Neural progenitor cell (in vitro differentiated cells): ENCODE measurements at regions not wholly inside any gene's neighbourhood (a gene's known extent, or its start where the extent isn't known, plus 50 kb on each side); places are given as distances from the start of the nearest gene placed in this dataset.

Experiments used
- CTCF ChIP-seq: fragments of 200-600 bp; sonication (generic); IDR thresholded peaks from 2 replicates; pipeline ENCODE4 v1.5.1; 2017; ENCODE audit warnings: antibody characterized with exemption, mild to moderate bottlenecking
- EZH2 ChIP-seq: fragments of 200-600 bp; sonication (generic); IDR thresholded peaks from 2 replicates; pipeline ENCODE4 v1.6.1; 2017; ENCODE audit warnings: antibody characterized with exemption, mild to moderate bottlenecking, moderate library complexity
- EZH2phosphoT487 ChIP-seq: fragments of 200-600 bp; sonication (generic); IDR thresholded peaks from 2 replicates; pipeline ENCODE4 v1.6.1; 2017; ENCODE audit warnings: antibody characterized with exemption

GRCh38 chr9:95585824-95586223 is 69.1 kb upstream of the PTCH1 start:
- no peak for TF ChIP-seq CTCF
- no peak for TF ChIP-seq EZH2
- no peak for TF ChIP-seq EZH2phosphoT487
